ENCODE measurements at regions not wholly inside any gene's neighbourhood (a gene's known extent, or its start where the extent isn't known, plus 50 kb on each side); places are given as distances from the start of the nearest gene placed in this dataset.

DNA sequence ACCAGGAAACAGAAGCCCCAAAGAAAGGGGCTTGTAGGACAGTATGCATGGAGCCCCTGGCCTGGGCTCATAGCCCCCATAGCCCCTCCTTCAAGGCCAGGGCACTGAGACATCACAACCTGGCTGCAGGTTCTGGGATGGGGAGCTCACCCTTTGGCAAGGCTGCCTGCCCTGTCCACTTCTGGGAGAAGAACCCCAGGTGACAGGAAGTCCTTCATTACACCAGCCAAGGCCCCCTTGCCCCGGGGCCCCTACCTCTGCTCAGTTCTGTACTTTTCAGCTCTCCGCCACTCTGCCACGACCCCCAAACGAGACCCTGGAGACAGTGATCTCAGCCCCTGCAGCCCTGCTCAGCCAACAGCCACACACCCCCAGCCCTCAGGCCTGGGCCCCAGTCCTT lies 223.2 kb upstream of the RTL1 start:
- TF ChIP-seq, protein P1, sequence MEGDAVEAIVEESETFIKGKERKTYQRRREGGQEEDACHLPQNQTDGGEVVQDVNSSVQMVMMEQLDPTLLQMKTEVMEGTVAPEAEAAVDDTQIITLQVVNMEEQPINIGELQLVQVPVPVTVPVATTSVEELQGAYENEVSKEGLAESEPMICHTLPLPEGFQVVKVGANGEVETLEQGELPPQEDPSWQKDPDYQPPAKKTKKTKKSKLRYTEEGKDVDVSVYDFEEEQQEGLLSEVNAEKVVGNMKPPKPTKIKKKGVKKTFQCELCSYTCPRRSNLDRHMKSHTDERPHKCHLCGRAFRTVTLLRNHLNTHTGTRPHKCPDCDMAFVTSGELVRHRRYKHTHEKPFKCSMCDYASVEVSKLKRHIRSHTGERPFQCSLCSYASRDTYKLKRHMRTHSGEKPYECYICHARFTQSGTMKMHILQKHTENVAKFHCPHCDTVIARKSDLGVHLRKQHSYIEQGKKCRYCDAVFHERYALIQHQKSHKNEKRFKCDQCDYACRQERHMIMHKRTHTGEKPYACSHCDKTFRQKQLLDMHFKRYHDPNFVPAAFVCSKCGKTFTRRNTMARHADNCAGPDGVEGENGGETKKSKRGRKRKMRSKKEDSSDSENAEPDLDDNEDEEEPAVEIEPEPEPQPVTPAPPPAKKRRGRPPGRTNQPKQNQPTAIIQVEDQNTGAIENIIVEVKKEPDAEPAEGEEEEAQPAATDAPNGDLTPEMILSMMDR (IDR thresholded peaks at IDR 0.05) = no peak
- TF ChIP-seq EP300 (IDR thresholded peaks at IDR 0.05) (no peak), POLR2A (IDR thresholded peaks at IDR 0.05) (no peak), POLR2AphosphoS5 (IDR thresholded peaks at IDR 0.05) (no peak)
- peak in 1 of 2 donors; percentile 44 for DNase-seq (ENCODE audit: low spot score in 2 of 2)
- Histone ChIP-seq H3K36me3 (no peaks in the 10 kb centered on the region), H3K9me3 (no peaks in the 10 kb centered on the region), H3K4me1 (no peaks in the 10 kb centered on the region), H3K27me3 (peaks cover 35% of the 10 kb centered on the region), H3K4me3 (no peak overlapping the region), H3K27ac (no peak overlapping the region)
- WGBS = 68% methylated on average over 4 of the region's 4 CpGs

DNA sequence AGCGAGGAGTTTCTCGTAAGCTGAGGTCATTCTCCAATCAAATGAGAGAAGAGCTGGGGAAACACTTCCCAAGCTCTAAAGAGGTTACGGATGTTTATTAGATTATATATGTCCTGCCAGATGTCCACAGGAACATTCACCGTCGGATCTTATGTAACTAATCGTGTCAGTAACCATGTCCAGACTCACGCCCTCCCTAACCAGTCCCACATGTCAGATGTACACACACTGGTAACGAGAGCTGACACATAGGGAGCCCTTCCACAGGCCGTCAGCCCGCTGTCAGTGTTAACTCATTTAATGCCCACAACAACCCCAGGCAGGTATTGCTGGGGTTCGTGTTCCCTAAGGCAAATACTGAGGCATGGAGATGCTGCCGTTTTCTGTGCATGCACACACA lies 223.7 kb upstream of the RTL1 start:
- Histone ChIP-seq H3K4me3 (no peak overlapping the region), H3K36me3 (no peaks in the 10 kb centered on the region), H3K27ac (no peak overlapping the region), H3K4me1 (no peaks in the 10 kb centered on the region), H3K9me3 (no peaks in the 10 kb centered on the region), H3K27me3 (peaks cover 39% of the 10 kb centered on the region)
- 67% methylated on average over 11 of the region's 12 CpGs for whole genome bisulfite sequencing
- DNase-seq (ENCODE audit: low spot score in 2 of 2) = no peak
- TF ChIP-seq, protein P1 (IDR thresholded peaks at IDR 0.05) = no peak
- TF ChIP-seq POLR2AphosphoS5 (IDR thresholded peaks at IDR 0.05) (no peak), EP300 (IDR thresholded peaks at IDR 0.05) (no peak), POLR2A (IDR thresholded peaks at IDR 0.05) (no peak)

DNA sequence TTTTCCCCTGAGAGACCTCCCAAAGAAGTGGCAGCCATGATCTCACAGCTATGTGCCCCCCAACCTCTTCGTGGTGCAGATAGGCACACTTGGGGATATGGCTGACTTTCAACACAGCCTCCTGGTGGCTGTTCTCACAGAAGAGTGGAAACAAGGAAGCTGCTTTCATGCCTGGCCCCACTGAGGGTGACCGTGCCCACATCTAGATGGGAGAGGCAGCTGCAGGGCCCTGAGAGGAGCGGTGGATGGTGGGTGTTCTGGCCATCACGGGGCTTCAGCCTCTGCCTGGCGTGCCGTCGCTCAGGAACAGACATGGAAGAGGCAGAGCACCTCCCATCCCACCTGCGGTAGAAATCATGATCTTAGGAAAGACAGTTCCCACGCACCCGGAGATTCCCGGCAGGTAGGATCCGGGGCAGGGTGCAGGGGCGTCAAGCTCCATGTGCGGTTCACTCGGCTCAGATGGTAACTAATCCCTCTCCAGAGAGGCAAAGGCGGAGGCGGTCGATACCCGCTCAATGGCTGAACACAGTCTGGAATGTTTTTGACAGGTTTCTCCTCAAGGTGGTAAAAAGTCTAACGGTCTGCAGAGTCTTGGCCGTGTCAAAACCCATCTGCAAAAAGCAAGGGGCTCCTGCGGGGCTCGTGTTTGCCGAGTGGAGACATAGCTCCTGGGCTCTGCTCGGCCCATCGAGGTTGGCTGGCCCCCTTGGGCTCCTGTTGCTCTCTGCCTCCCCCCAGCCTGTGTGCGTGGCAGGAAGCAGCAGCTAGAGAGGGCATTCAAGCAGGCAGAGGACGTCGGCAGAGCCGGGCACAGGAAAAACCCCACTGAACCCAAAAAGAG lies 225.2 kb upstream of the RTL1 start:
- TF ChIP-seq POLR2A (IDR thresholded peaks at IDR 0.05) (no peak), POLR2AphosphoS5 (IDR thresholded peaks at IDR 0.05) (no peak), EP300 (IDR thresholded peaks at IDR 0.05) (no peak)
- TF ChIP-seq, protein P1 (IDR thresholded peaks at IDR 0.05) = no peak
- Histone ChIP-seq H3K27ac (no peak overlapping the region), H3K36me3 (no peaks in the 10 kb centered on the region), H3K27me3 (peaks cover 44% of the 10 kb centered on the region), H3K9me3 (no peaks in the 10 kb centered on the region), H3K4me3 (no peak overlapping the region), H3K4me1 (no peaks in the 10 kb centered on the region)
- WGBS = 79% methylated on average over 24 of the region's 30 CpGs
- DNase-seq (ENCODE audit: low spot score in 2 of 2) = peak; percentile 40 to 68

DNA sequence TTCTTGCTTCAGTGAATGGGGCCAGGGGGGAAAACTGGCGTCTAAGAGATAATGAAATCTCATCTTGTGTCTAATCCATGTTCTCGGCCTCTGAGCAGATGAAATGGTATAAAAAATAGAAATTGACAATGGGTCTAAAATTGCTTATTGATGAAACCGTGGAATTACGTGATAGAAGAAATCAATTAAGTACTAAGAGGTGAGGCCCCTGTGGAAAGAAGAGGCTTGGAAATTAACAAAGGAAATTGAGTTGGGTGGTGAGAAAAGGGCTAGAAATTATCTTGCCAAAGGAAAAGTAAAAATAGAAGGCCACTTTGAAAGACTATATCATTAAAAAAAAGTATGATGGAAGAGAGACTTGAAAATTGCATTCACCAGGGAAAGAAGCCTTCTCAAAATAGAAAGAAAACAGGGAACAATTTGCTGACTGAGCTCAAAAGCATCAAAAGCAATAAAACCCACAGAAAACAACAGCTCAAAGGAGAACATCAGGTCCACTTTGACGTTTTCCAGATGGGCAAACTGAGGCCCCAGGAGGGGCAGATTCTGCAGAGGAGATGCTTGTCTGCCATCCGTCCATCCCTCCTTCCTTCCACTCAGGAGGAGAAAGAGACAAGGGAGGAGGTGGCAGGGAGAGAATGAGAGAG lies 226.1 kb upstream of the RTL1 start:
- Histone ChIP-seq H3K27me3 (peaks cover 40% of the 10 kb centered on the region), H3K4me1 (no peaks in the 10 kb centered on the region), H3K36me3 (no peaks in the 10 kb centered on the region), H3K9me3 (no peaks in the 10 kb centered on the region), H3K27ac (no peak overlapping the region), H3K4me3 (no peak overlapping the region)
- TF ChIP-seq EP300 (IDR thresholded peaks at IDR 0.05) (no peak), POLR2A (IDR thresholded peaks at IDR 0.05) (no peak), POLR2AphosphoS5 (IDR thresholded peaks at IDR 0.05) (no peak)
- TF ChIP-seq, protein P1 (IDR thresholded peaks at IDR 0.05) = no peak
- 59% methylated on average over 6 of the region's 6 CpGs for WGBS
- DNase-seq (ENCODE audit: low spot score in 2 of 2) = no peak

DNA sequence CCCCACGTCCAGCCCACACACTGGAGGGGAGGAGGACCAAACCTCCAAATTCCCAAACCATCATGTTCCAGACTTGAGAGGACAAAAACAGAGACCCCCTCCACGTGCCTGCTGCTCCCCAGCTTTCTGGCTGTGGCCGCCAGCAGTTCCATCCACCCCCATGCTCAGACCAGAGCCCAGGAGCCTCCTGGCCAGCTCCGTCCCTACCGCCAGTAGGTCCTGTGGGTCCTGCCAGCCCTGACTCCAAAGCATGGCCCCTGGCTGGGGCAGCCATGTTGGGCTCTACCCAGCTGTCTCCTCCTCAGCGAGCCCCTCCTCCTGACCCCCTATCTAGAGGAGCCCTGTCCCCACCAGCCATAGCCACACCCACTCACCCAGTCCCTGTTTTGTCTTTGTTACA lies 227.3 kb upstream of the RTL1 start:
- DNase-seq (ENCODE audit: low spot score in 2 of 2) = peak in 1 of 2 donors; percentile 59
- Histone ChIP-seq H3K9me3 (no peaks in the 10 kb centered on the region), H3K27ac (no peak overlapping the region), H3K4me1 (no peaks in the 10 kb centered on the region), H3K4me3 (no peak overlapping the region), H3K27me3 (peaks cover 38% of the 10 kb centered on the region), H3K36me3 (no peaks in the 10 kb centered on the region)
- TF ChIP-seq EP300 (IDR thresholded peaks at IDR 0.05) (no peak), POLR2A (IDR thresholded peaks at IDR 0.05) (no peak), POLR2AphosphoS5 (IDR thresholded peaks at IDR 0.05) (no peak)
- TF ChIP-seq, protein P1 (IDR thresholded peaks at IDR 0.05) = no peak
- WGBS = 64% methylated on average over 6 of the region's 6 CpGs

Data from suprapubic skin (tissue), 4 donors.